IMR-90 (cell line): ENCODE measurements at regions not wholly inside any gene's neighbourhood (a gene's known extent, or its start where the extent isn't known, plus 50 kb on each side); places are given as distances from the start of the nearest gene placed in this dataset.

ENCODE experiments used
- ATAC-seq: fragments of 200-7000 bp; cut with Tn5 transposase; 2 replicates; pipeline ENCODE4 v1.9.1; 2020; ENCODE audit warnings: low read depth, mild to moderate bottlenecking, moderate library complexity
- BruUV-seq: library from RNA; stranded (reverse); fragments of 400-500 nt; replicated peaks from 2 replicates; lab custom pipeline; 2021; lab: Mats Ljungman, UMichigan
- CTCF ChIA-PET: fragments of 300-600 bp; formaldehyde crosslinking; extraction: SDS; loops from one replicate; lab custom pipeline; 2021; ENCODE audit warnings: antibody characterized with exemption; lab: Yijun Ruan, JAX
- POLR2A ChIA-PET: fragments of 300-600 bp; sonication (Branson Sonifier 250); formaldehyde crosslinking; loops from one replicate; lab custom pipeline; 2022; ENCODE audit warnings: antibody characterized with exemption; ENCODE audit not compliant: unreplicated experiment; lab: Charles Lee
- DNase-seq: peaks from one replicate; pipeline ENCODE4 v3.0.0; 2013
- H2AFZ ChIP-seq: replicated peaks from 2 replicates; pipeline ENCODE3; 2013; ENCODE audit warnings: low read length, mild to moderate bottlenecking; ENCODE audit not compliant: poor library complexity
- H2AK5ac ChIP-seq: 2 replicates; pipeline ENCODE4 v1.6.1; 2013; ENCODE audit warnings: low read depth, low read length, inconsistent platforms
- H2AK9ac ChIP-seq: replicated peaks from 2 replicates; pipeline ENCODE3; 2013; ENCODE audit warnings: mild to moderate bottlenecking, low read depth, low read length, moderate library complexity; ENCODE audit not compliant: poor library complexity
- H2BK120ac ChIP-seq: 2 replicates; pipeline ENCODE4 v1.6.1; 2013; ENCODE audit warnings: low read depth, low read length, inconsistent platforms
- H2BK15ac ChIP-seq: 3 replicates; pipeline ENCODE4 v1.6.1; 2013; ENCODE audit warnings: low read depth, low read length, inconsistent platforms
- H2BK20ac ChIP-seq: 2 replicates; pipeline ENCODE4 v1.6.1; 2013; ENCODE audit warnings: low read depth, mild to moderate bottlenecking, inconsistent platforms, low read length, moderate library complexity
- H2BK5ac ChIP-seq: 2 replicates; pipeline ENCODE4 v1.6.1; 2013; ENCODE audit warnings: mild to moderate bottlenecking, low read depth, low read length, inconsistent platforms; ENCODE audit not compliant: poor library complexity, severe bottlenecking
- H3K14ac ChIP-seq: replicated peaks from 2 replicates; pipeline ENCODE4 v1.6.1; 2013; ENCODE audit warnings: low read depth, low read length, inconsistent platforms
- H3K18ac ChIP-seq: 2 replicates; pipeline ENCODE4 v1.6.1; 2013; ENCODE audit warnings: low read depth, low read length, control low read depth
- H3K23ac ChIP-seq: 2 replicates; pipeline ENCODE4 v1.6.1; 2013; ENCODE audit warnings: low read depth, low read length, inconsistent platforms
- H3K27ac ChIP-seq: 2 replicates; pipeline ENCODE4 v1.5.1; 2013; ENCODE audit warnings: mild to moderate bottlenecking, control low read depth, low read length; ENCODE audit not compliant: insufficient read depth
- H3K27me3 ChIP-seq: 2 replicates; pipeline ENCODE4 v1.6.1; 2013; ENCODE audit warnings: low read length; ENCODE audit not compliant: control insufficient read depth, insufficient read depth
- H3K36me3 ChIP-seq: 2 replicates; pipeline ENCODE4 v1.6.1; 2013; ENCODE audit warnings: low read length, mixed read lengths; ENCODE audit not compliant: control insufficient read depth, insufficient read depth
- H3K4ac ChIP-seq: 2 replicates; pipeline ENCODE4 v1.6.1; 2013; ENCODE audit warnings: low read depth, low read length, inconsistent platforms
- H3K4me1 ChIP-seq: 2 replicates; pipeline ENCODE4 v1.6.1; 2013; ENCODE audit warnings: low read length, mixed read lengths; ENCODE audit not compliant: control insufficient read depth, insufficient read depth
- H3K4me2 ChIP-seq: 2 replicates; pipeline ENCODE4 v1.6.1; 2013; ENCODE audit warnings: low read depth, mild to moderate bottlenecking, control low read depth, low read length, moderate library complexity
- H3K4me3 ChIP-seq: 2 replicates; pipeline ENCODE4 v1.5.1; 2013; ENCODE audit warnings: low read depth, mild to moderate bottlenecking, control low read depth, low read length, moderate library complexity; ENCODE audit not compliant: insufficient read depth
- H3K56ac ChIP-seq: 2 replicates; pipeline ENCODE4 v1.6.1; 2013; ENCODE audit warnings: low read length, inconsistent platforms; ENCODE audit not compliant: insufficient read depth; ENCODE audit errors: extremely low read depth
- H3K79me1 ChIP-seq, 2 experiments: 2 replicates each; pipeline ENCODE4 v1.6.1; 2013; ENCODE audit warnings: low read length in 2 of 2, inconsistent platforms in 1 of 2, low read depth in 1 of 2
- H3K9ac ChIP-seq: 2 replicates; pipeline ENCODE4 v1.6.1; 2013; ENCODE audit warnings: low read depth, low read length, control low read depth
- H3K9me1 ChIP-seq: 2 replicates; pipeline ENCODE4 v1.6.1; 2013; ENCODE audit warnings: low read length, inconsistent platforms; ENCODE audit not compliant: insufficient read depth
- H3K9me3 ChIP-seq: 2 replicates; pipeline ENCODE4 v1.6.1; 2013; ENCODE audit warnings: low read length; ENCODE audit not compliant: control insufficient read depth, insufficient read depth
- H4K20me1 ChIP-seq: 2 replicates; pipeline ENCODE4 v1.6.1; 2013; ENCODE audit warnings: low read length, inconsistent platforms; ENCODE audit not compliant: insufficient read depth
- H4K5ac ChIP-seq: 2 replicates; pipeline ENCODE4 v1.6.1; 2013; ENCODE audit warnings: mild to moderate bottlenecking, low read depth, low read length, control low read depth
- H4K8ac ChIP-seq, 2 experiments: 2 replicates each; pipeline ENCODE4 v1.6.1; 2013; ENCODE audit warnings: low read depth in 2 of 2, low read length in 2 of 2, control low read depth in 1 of 2, inconsistent platforms in 1 of 2
- H4K91ac ChIP-seq: 2 replicates; pipeline ENCODE4 v1.6.1; 2013; ENCODE audit warnings: low read depth, low read length, inconsistent platforms; ENCODE audit not compliant: insufficient read depth
- MAFK ChIP-seq: IDR thresholded peaks from 2 replicates; pipeline ENCODE4 v1.6.1; 2012; ENCODE audit warnings: low read depth, low read length, improper control_type of control experiment
- MXI1 ChIP-seq: IDR thresholded peaks from 2 replicates; pipeline ENCODE4 v1.6.1; 2012; ENCODE audit warnings: low read depth, mild to moderate bottlenecking, low read length, moderate library complexity, borderline replicate concordance
- POLR2A ChIP-seq: IDR thresholded peaks from 2 replicates; pipeline ENCODE4 v1.6.1; 2012; ENCODE audit warnings: mild to moderate bottlenecking, low read depth, low read length
- RAD21 ChIP-seq: IDR thresholded peaks from 2 replicates; pipeline ENCODE4 v1.6.1; 2012; ENCODE audit warnings: low read length, improper control_type of control experiment
- RCOR1 ChIP-seq: IDR thresholded peaks from 2 replicates; pipeline ENCODE4 v1.6.1; 2012; ENCODE audit warnings: mild to moderate bottlenecking, low read length, improper control_type of control experiment; ENCODE audit not compliant: insufficient replicate concordance
- SMC3 ChIP-seq: fragments of 150-350 bp; IDR thresholded peaks from 2 replicates; pipeline ENCODE4 v1.6.1; 2016; ENCODE audit warnings: low read depth, mild to moderate bottlenecking, antibody characterized with exemption, low read length, moderate library complexity
- dilution Hi-C: fragments of 300-500 bp; cut with HindIII; formaldehyde crosslinking; loops from one replicate; pipeline ENCODE4 v1.14.3; 2018; ENCODE audit warnings: low sequenced_read_pairs; ENCODE audit not compliant: unreplicated experiment
- in situ Hi-C: fragments of 300-500 bp; cut with MboI; formaldehyde crosslinking; loops from 3 replicates; pipeline ENCODE4 v1.14.3; 2019; ENCODE audit warnings: low sequenced_read_pairs, inconsistent platforms, mixed read lengths
- intact Hi-C: fragments of 100-400 bp; cut with micrococcal nuclease; formaldehyde crosslinking; loops from 2 replicates; pipeline ENCODE4 v1.10.0; 2022
- TF ChIP-seq, protein P1 (sequence below): conservative IDR thresholded peaks from 2 replicates; pipeline ENCODE4 v1.5.1; 2012; ENCODE audit warnings: mild to moderate bottlenecking, low read depth, low read length, improper control_type of control experiment
- TF ChIP-seq, protein P2 (sequence below): fragments of 150-350 bp; IDR thresholded peaks from 2 replicates; pipeline ENCODE4 v1.6.1; 2016; ENCODE audit warnings: low read depth, mild to moderate bottlenecking, low read length, moderate library complexity, borderline replicate concordance

DNA sequence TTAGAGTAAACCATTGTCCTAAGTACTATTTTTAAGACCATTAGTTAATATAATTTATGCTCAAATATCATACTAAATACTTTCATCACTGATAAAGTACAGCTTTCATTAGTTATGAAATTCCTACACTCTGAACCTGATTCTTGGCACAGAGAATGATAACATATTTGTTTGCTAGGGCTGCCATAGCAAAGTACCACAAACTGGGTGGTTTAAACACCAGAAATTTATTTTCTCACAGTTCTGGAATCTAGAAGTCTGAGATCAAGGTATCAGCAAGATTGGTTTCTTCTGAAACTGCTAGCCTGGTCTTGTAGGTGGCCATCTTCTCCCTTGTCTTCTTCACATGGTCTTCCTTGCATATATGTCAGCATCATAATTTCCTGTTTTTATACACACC, 608.4 kb downstream of the TLE1 start:
- Histone ChIP-seq H3K9me3 (no peaks in the 10 kb centered on the region), H2AK5ac (no peak overlapping the region), H3K18ac (no peak overlapping the region), H4K8ac (no peak overlapping the region), H3K4me2 (no peak overlapping the region), H3K4ac (no peak overlapping the region), H4K5ac (no peak overlapping the region), H3K14ac (no peak overlapping the region), H3K4me1 (peaks cover 2% of the 10 kb centered on the region; the same call in 1 of the 2 replicates), H2AFZ (no peak overlapping the region), H2BK5ac (no peak overlapping the region), H2BK20ac (no peak overlapping the region), H3K9me1 (no peaks in the 10 kb centered on the region), H2BK120ac (no peak overlapping the region), H3K56ac (no peak overlapping the region), H4K20me1 (no peaks in the 10 kb centered on the region), H2AK9ac (no peak overlapping the region), H3K36me3 (no peaks in the 10 kb centered on the region), H3K27ac (no peak overlapping the region), H4K91ac (no peak overlapping the region), H3K4me3 (no peak overlapping the region), H2BK15ac (no peak overlapping the region), H3K23ac (no peak overlapping the region), H3K27me3 (no peaks in the 10 kb centered on the region; the same call in 1 of the 2 replicates), H3K79me1 (no peaks in the 10 kb centered on the region), H3K9ac (no peak overlapping the region)
- TF ChIP-seq, protein P1, sequence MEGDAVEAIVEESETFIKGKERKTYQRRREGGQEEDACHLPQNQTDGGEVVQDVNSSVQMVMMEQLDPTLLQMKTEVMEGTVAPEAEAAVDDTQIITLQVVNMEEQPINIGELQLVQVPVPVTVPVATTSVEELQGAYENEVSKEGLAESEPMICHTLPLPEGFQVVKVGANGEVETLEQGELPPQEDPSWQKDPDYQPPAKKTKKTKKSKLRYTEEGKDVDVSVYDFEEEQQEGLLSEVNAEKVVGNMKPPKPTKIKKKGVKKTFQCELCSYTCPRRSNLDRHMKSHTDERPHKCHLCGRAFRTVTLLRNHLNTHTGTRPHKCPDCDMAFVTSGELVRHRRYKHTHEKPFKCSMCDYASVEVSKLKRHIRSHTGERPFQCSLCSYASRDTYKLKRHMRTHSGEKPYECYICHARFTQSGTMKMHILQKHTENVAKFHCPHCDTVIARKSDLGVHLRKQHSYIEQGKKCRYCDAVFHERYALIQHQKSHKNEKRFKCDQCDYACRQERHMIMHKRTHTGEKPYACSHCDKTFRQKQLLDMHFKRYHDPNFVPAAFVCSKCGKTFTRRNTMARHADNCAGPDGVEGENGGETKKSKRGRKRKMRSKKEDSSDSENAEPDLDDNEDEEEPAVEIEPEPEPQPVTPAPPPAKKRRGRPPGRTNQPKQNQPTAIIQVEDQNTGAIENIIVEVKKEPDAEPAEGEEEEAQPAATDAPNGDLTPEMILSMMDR = no peak
- TF ChIP-seq SMC3 (no peak), RAD21 (no peak), MAFK (no peak), POLR2A (no peak), RCOR1 (no peak), MXI1 (no peak)
- TF ChIP-seq, protein P2, sequence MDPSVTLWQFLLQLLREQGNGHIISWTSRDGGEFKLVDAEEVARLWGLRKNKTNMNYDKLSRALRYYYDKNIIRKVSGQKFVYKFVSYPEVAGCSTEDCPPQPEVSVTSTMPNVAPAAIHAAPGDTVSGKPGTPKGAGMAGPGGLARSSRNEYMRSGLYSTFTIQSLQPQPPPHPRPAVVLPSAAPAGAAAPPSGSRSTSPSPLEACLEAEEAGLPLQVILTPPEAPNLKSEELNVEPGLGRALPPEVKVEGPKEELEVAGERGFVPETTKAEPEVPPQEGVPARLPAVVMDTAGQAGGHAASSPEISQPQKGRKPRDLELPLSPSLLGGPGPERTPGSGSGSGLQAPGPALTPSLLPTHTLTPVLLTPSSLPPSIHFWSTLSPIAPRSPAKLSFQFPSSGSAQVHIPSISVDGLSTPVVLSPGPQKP = no peak
- intact Hi-C loops = loop anchor here (5.0 kb wide), 1 partner anchor 606 kb away; the partner anchor contains the start of gene TLE1
- ChIA-PET CTCF (no interaction called here), POLR2A (no interaction called here)
- DNase-seq (no peak), ATAC-seq (no peak)
- dilution Hi-C loops = no loop called here
- no TSS peak for BruUV-seq
- in situ Hi-C loops = no loop called here
